GM21619 (cell line): ENCODE measurements at regions not wholly inside any gene's neighbourhood (a gene's known extent, or its start where the extent isn't known, plus 50 kb on each side); places are given as distances from the start of the nearest gene placed in this dataset.
"Not testable (repeated sequence)": the region's sequence is repeated elsewhere in the genome, so short reads cannot be mapped to it uniquely, and the experiment has no call there.

Source experiments
- ATAC-seq: cut with Tn5 transposase; IDR thresholded peaks from one replicate; pipeline ENCODE4 v1.9.1; 2021; ENCODE audit not compliant: unreplicated experiment

GRCh38 chr2:111420074-111420473 lies 299.4 kb downstream of the BCL2L11 start:
- ATAC-seq = not testable (repeated sequence)

DNA sequence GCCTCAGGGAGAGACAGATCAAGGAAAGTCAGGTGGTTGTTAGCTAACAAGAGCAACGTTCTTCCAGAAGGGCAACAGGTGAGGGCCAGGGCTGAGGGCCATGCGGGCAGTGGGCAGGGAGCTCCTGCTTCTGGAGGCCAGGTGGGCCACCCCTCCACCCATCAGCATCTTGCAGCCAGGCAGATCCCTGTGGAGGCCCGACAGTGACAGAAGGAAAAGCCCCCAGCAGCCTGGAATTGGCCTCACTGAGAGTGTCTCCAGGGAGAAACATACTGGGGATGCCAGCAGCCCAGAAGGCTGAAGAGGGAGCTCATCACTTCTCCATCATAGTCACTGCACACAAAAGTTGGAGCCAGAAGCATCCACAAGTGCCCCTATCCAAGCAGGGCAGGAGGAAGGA lies 300.1 kb downstream of the BCL2L11 start:
- not testable (repeated sequence) for ATAC-seq

GRCh38 chr2:111421949-111422348 lies 301.2 kb downstream of the BCL2L11 start:
- ATAC-seq = not testable (repeated sequence)

GRCh38 chr2:111422562-111422961 lies 301.8 kb downstream of the BCL2L11 start:
- ATAC-seq = not testable (repeated sequence)

GRCh38 chr2:111423184-111423583 lies 302.5 kb downstream of the BCL2L11 start:
- not testable (repeated sequence) for ATAC-seq

- ATAC-seq = not testable (repeated sequence)
Measured at GRCh38 chr2:111424176-111424575, 303.5 kb downstream of the BCL2L11 start.

GRCh38 chr2:111424851-111425309 lies 304.2 kb downstream of the BCL2L11 start:
- peak; percentile 56 for ATAC-seq

GRCh38 chr2:111425789-111426201 lies 305.1 kb downstream of the BCL2L11 start:
- ATAC-seq = peak; percentile 49

GRCh38 chr2:111427346-111427745 lies 306.6 kb downstream of the BCL2L11 start:
- ATAC-seq = not testable (repeated sequence)

DNA sequence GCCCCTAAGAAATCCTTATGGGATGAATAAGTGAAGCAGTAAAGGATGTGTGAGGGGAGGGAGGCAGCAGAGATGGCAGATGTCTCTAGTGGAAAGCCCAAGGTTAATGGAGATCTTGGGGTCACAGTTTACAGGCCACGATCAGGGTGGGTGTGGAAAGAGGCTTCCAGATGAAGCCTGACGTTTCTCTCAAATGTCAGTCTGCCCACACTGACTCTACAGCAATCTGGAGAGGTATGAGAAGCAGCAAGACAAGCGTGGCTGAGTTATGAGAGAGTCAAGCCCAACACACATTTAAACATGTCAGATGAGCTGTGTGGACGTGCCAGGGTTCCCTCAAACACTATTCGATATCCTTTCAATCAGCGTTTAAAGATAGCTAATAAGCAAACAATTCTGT lies 308.2 kb downstream of the BCL2L11 start:
- not testable (repeated sequence) for ATAC-seq

DNA sequence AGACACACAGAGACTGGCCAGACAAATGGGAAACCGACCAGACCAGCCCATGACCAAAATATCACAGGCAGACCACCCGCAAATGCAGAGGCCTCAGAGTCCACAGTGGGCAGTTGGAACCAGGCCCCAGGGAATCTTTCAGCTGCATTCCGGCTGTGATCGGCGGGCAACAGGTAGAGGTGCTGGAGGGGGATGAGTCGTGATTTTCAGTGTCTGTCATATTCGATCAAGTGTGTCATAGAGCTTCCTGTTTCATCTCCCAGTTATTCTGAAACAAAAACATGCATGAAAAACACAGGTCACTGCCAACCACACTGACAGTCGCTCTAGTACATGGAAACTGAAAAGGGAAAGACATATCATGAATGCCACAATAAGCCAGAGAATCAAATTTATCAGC lies 308.6 kb downstream of the BCL2L11 start:
- ATAC-seq = peak; percentile 41

GRCh38 chr2:111430817-111431661 lies 310.3 kb downstream of the BCL2L11 start:
- ATAC-seq = peak; percentile 44

GRCh38 chr2:111432423-111432822 lies 311.7 kb downstream of the BCL2L11 start:
- not testable (repeated sequence) for ATAC-seq

- ATAC-seq = not testable (repeated sequence)
Measured at GRCh38 chr2:111432916-111433499, 312.3 kb downstream of the BCL2L11 start.

DNA sequence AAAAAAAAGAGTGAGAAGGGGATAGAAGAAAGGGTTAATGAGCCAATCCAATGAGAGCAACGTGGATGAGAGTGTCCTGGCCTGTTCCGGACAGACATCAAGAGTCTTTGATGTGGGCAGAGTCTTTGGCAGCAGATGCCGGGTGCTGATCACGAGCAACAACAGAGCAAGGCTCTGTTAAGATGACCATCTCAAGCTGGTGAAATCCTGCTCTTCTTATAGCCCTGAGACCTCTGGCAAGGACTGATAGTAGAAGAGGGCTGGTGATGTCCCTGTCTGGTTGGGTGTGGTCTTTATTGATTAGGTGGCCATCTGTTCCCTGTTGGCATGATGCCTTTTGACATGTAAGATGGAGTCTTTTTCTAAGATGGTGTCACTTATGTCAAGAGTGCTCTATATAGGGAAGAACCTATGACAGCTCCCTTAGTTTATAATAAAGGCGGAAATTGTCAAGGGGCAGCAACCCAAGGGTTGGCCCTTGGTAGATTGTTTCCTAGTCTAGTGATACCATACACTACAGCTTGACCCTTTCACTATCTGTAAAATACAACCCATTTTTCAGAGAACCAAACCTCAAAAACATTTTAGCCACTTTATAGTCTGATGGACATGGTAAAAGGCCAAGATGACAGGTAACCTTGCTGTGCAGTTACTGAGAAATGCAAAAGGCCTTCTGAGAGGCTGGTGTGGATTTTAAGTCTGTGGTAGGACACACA lies 313.3 kb downstream of the BCL2L11 start:
- not testable (repeated sequence) for ATAC-seq

DNA sequence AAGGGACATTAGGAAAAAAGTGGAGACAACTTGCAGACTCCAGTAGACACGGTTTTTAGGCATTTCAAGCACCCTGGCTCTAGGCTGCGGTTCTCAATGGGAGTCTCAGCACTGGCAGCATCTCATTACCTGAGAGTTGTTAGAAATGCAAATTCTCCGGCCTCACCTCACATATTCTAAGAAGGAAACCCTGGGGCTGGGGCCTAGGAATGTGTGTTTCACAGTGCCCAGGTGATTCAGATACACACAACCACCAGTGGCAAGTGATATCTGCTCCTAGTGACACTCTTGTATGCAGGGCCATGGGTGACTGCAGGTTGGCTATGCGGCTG lies 313.9 kb downstream of the BCL2L11 start:
- ATAC-seq = not testable (repeated sequence)

GRCh38 chr2:111435553-111436310 lies 315.0 kb downstream of the BCL2L11 start:
- ATAC-seq = not testable (repeated sequence)

GRCh38 chr2:111436411-111436810 lies 315.7 kb downstream of the BCL2L11 start:
- ATAC-seq = peak; percentile 65

DNA sequence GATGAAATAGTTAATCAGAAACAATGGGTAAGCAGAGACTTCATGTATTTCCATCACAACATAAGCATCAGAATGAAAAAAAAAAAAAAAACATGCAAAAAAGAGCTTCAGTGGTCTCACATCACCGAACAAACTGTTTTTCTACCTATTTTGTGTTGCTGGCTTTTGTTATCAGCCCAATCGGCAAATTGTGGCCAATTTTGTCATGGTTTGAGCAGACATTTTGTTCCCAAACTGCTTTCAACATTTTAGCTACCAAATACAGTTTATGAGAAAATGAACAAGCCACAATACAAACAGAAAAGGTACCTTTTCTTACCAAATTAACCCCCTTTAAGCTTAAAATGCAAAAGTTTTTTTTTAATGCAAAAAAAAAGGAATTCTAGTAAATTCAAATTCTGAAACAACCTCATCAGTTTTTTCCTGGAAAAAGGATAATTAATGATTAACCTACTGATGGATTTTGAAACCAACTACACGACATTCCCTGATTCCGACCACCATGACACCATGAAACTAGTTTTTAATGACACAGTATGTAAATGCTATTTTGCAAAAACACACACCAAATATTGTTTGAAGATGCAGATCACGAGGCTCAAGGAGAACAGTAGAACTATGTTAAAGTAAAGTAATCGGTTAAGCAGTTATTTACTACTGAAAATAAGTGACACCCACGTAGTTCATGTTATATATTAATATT lies 316.7 kb downstream of the BCL2L11 start:
- ATAC-seq = not testable (repeated sequence)

DNA sequence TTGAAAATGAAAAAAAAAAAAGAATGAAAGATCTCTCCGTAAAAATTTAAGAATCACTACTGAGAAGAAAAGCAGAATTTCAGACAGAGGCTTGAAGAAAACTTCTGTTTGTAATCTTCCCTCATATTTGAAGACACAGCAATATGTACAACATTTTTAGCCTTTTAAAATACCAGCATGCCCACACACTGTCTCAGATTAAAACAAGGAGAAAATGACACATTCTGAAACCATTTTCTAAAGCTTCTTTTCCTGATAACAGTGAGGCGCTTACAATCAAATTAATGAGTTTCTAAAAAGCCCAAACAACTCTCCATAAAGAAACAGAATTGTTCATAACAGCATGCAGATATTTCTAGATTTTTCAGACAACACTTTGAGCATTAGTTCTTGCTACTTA lies 317.4 kb downstream of the BCL2L11 start:
- not testable (repeated sequence) for ATAC-seq
